OCI-LY1 (cell line): ENCODE measurements at regions not wholly inside any gene's neighbourhood (a gene's known extent, or its start where the extent isn't known, plus 50 kb on each side); places are given as distances from the start of the nearest gene placed in this dataset.
"Not testable (repeated sequence)": the region's sequence is repeated elsewhere in the genome, so short reads cannot be mapped to it uniquely, and the experiment has no call there.

Experiments used
- H2AFZ ChIP-seq: fragments of 200-600 bp; sonication (generic), shearing (Covaris generic); 2 replicates; pipeline ENCODE4 v1.6.0; 2014; ENCODE audit warnings: antibody characterized with exemption, mild to moderate bottlenecking, low read length
- H3F3A ChIP-seq: fragments of 200-600 bp; sonication (generic), shearing (Covaris generic); 2 replicates; pipeline ENCODE4 v1.6.0; 2014; ENCODE audit warnings: mild to moderate bottlenecking, antibody characterized with exemption, low read length, moderate library complexity; ENCODE audit not compliant: insufficient read depth
- H3K27ac ChIP-seq: fragments of 200-600 bp; sonication (generic); 2 replicates; pipeline ENCODE4 v1.5.1; 2014; ENCODE audit warnings: low read length, mixed run types, mild to moderate bottlenecking, low read depth; ENCODE audit not compliant: poor library complexity, severe bottlenecking
- H3K27me3 ChIP-seq: fragments of 200-600 bp; sonication (generic); 2 replicates; pipeline ENCODE4 v1.6.0; 2014; ENCODE audit warnings: antibody characterized with exemption, mild to moderate bottlenecking, low read length, moderate library complexity; ENCODE audit not compliant: insufficient read depth
- H3K36me3 ChIP-seq: fragments of 200-600 bp; sonication (generic); 2 replicates; pipeline ENCODE4 v1.6.1; 2014; ENCODE audit warnings: mild to moderate bottlenecking, antibody characterized with exemption, low read length, moderate library complexity, mixed read lengths; ENCODE audit not compliant: insufficient read depth
- H3K4me1 ChIP-seq: fragments of 200-600 bp; sonication (generic); 2 replicates; pipeline ENCODE4 v1.5.1; 2014; ENCODE audit warnings: mild to moderate bottlenecking, low read length, moderate library complexity; ENCODE audit not compliant: insufficient read depth, severe bottlenecking
- H3K4me2 ChIP-seq: fragments of 200-600 bp; sonication (generic), shearing (Covaris generic); 2 replicates; pipeline ENCODE4 v1.6.1; 2014; ENCODE audit warnings: low read length
- H3K4me3 ChIP-seq: fragments of 200-600 bp; sonication (generic); 2 replicates; pipeline ENCODE4 v1.5.1; 2014; ENCODE audit warnings: low read length, low read depth, mild to moderate bottlenecking, mixed read lengths; ENCODE audit not compliant: poor library complexity, severe bottlenecking
- H3K79me2 ChIP-seq: fragments of 200-600 bp; shearing (Covaris generic); 2 replicates; pipeline ENCODE4 v1.6.1; 2016; ENCODE audit warnings: mixed run types, low read length, mixed read lengths; ENCODE audit not compliant: insufficient read depth
- H3K9ac ChIP-seq: fragments of 200-600 bp; sonication (generic), shearing (Covaris generic); 2 replicates; pipeline ENCODE4 v1.6.1; 2014; ENCODE audit warnings: mild to moderate bottlenecking, low read length, mixed read lengths
- H3K9me2 ChIP-seq: fragments of 200-600 bp; sonication (generic), shearing (Covaris generic); 2 replicates; pipeline ENCODE4 v1.6.1; 2014; ENCODE audit warnings: low read depth, mild to moderate bottlenecking, low read length, mixed read lengths
- H3K9me3 ChIP-seq: fragments of 200-600 bp; shearing (Covaris generic); 2 replicates; pipeline ENCODE4 v1.6.1; 2014; ENCODE audit warnings: low read length, mixed read lengths
- H4K20me1 ChIP-seq: fragments of 200-600 bp; sonication (generic), shearing (Covaris generic); 2 replicates; pipeline ENCODE4 v1.6.0; 2016; ENCODE audit warnings: mild to moderate bottlenecking, low read length; ENCODE audit not compliant: insufficient read depth
- CTCF ChIP-seq: fragments of 200-600 bp; sonication (generic), shearing (Covaris generic); IDR thresholded peaks from 2 replicates; pipeline ENCODE4 v1.5.1; 2017; ENCODE audit warnings: mild to moderate bottlenecking, antibody characterized with exemption, low read length, moderate library complexity, mixed read lengths
- EZH2 ChIP-seq: fragments of 200-600 bp; sonication (generic), shearing (Covaris generic); IDR thresholded peaks from 2 replicates; pipeline ENCODE4 v1.8.0; 2017; ENCODE audit warnings: borderline replicate concordance, mixed run types, mild to moderate bottlenecking, antibody characterized with exemption, low read length, moderate library complexity, mixed read lengths

DNA sequence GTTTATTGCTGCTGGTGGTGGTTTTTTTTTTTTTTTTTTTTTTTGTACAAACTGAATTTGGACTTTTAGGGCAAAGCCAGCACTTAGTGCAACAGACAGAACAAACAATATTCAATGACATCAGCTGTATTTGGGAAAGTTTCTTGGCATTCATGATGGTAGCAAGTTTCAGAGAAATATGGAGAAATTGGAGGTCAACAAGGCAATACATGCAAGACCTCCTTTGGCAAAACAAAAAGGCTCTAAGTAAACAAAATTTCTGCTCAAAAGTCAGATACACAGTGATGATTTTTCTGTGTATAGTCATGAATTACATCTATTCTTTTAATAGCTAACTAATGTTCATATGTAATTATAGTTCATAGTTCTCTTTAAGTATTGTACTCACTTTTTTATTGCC is 612.5 kb upstream of the LUZP2 start:
- Histone ChIP-seq H3K9me2 (no peaks in the 10 kb centered on the region), H3K4me3 (no peak overlapping the region), H3K36me3 (no peaks in the 10 kb centered on the region), H3K9ac (no peak overlapping the region), H3K27me3 (no peaks in the 10 kb centered on the region), H3K4me2 (no peak overlapping the region), H3K9me3 (no peaks in the 10 kb centered on the region), H3K4me1 (no peaks in the 10 kb centered on the region), H2AFZ (no peak overlapping the region), H3K79me2 (no peaks in the 10 kb centered on the region), H4K20me1 (no peaks in the 10 kb centered on the region), H3K27ac (no peak overlapping the region), H3F3A (no peaks in the 10 kb centered on the region)
- TF ChIP-seq CTCF (no peak), EZH2 (no peak)

GRCh38 chr11:23885801-23886200 is 611.1 kb upstream of the LUZP2 start:
- no peaks in the 10 kb centered on the region for H3K9me3 ChIP-seq
- H3F3A ChIP-seq: no peaks in the 10 kb centered on the region
- H3K9ac ChIP-seq: no peak overlapping the region
- H3K36me3 ChIP-seq: no peaks in the 10 kb centered on the region
- H3K4me3 ChIP-seq: no peak overlapping the region
- H3K27ac ChIP-seq: no peak overlapping the region
- H3K27me3 ChIP-seq: no peaks in the 10 kb centered on the region
- no peak for TF ChIP-seq EZH2
- TF ChIP-seq CTCF: no peak
- no peaks in the 10 kb centered on the region for H4K20me1 ChIP-seq
- no peak overlapping the region for H3K4me2 ChIP-seq
- H3K9me2 ChIP-seq: no peaks in the 10 kb centered on the region
- H2AFZ ChIP-seq: no peak overlapping the region
- no peaks in the 10 kb centered on the region for H3K4me1 ChIP-seq
- no peaks in the 10 kb centered on the region for H3K79me2 ChIP-seq

GRCh38 chr11:23887122-23887521 is 609.7 kb upstream of the LUZP2 start:
- H4K20me1 ChIP-seq, H3K4me1 ChIP-seq, H3K27me3 ChIP-seq, H3K4me2 ChIP-seq, H3F3A ChIP-seq, H3K4me3 ChIP-seq, H3K9me3 ChIP-seq, H3K9me2 ChIP-seq, H2AFZ ChIP-seq, H3K79me2 ChIP-seq, H3K9ac ChIP-seq, H3K27ac ChIP-seq, H3K36me3 ChIP-seq: not testable (repeated sequence)

- Histone ChIP-seq H3K9me2 (no peaks in the 10 kb centered on the region), H3K4me2 (no peak overlapping the region), H3K27me3 (no peaks in the 10 kb centered on the region), H3K36me3 (no peaks in the 10 kb centered on the region), H2AFZ (no peak overlapping the region), H3F3A (no peaks in the 10 kb centered on the region), H3K4me1 (no peaks in the 10 kb centered on the region), H4K20me1 (no peaks in the 10 kb centered on the region), H3K9me3 (no peaks in the 10 kb centered on the region), H3K79me2 (no peaks in the 10 kb centered on the region), H3K9ac (no peak overlapping the region), H3K27ac (no peak overlapping the region), H3K4me3 (no peak overlapping the region)
- TF ChIP-seq EZH2: no peak
- TF ChIP-seq CTCF: no peak
Measured at GRCh38 chr11:23893126-23893525, 603.7 kb upstream of the LUZP2 start.
